HEK293 (cell line): ENCODE measurements at regions not wholly inside any gene's neighbourhood (a gene's known extent, or its start where the extent isn't known, plus 50 kb on each side); places are given as distances from the start of the nearest gene placed in this dataset.

Experiments
- CTCF ChIA-PET: fragments of 350-600 bp; formaldehyde crosslinking; extraction: SDS; loops from one replicate; lab custom pipeline; 2021; ENCODE audit warnings: antibody characterized with exemption; lab: Yijun Ruan, JAX
- POLR2A ChIA-PET: fragments of 300-600 bp; formaldehyde crosslinking; extraction: SDS; loops from one replicate; lab custom pipeline; 2020; ENCODE audit warnings: antibody characterized with exemption, inconsistent platforms; lab: Yijun Ruan, JAX
- H3K27ac ChIP-seq: fragments of 200-500 bp; sonication (Bioruptor generic); 2 replicates; pipeline ENCODE4 v1.5.1; 2014; ENCODE audit warnings: low read depth, low read length, control low read depth, inconsistent platforms; ENCODE audit errors: extremely low read depth
- H3K36me3 ChIP-seq, 2 experiments: fragments of 200-500 bp in 1 of 2; sonication (Bioruptor generic) in 1 of 2; 1 replicate in 1 of 2; 2 replicates in 1 of 2; pipeline ENCODE4 v1.5.1; 2014 to 2017; ENCODE audit warnings: inconsistent platforms in 2 of 2, low read length in 2 of 2; ENCODE audit not compliant: control insufficient read depth in 2 of 2, insufficient read depth in 1 of 2
- H3K4me1 ChIP-seq: fragments of 200-500 bp; sonication (Bioruptor generic); 2 replicates; pipeline ENCODE4 v1.5.1; 2014; ENCODE audit warnings: mild to moderate bottlenecking, low read length, inconsistent platforms; ENCODE audit not compliant: control insufficient read depth, insufficient read depth
- H3K4me3 ChIP-seq: 2 replicates; pipeline ENCODE4 v1.5.1; 2011; ENCODE audit warnings: low read depth, mild to moderate bottlenecking, control low read depth, low read length, moderate library complexity
- H3K9me3 ChIP-seq: fragments of 200-500 bp; sonication (Bioruptor generic); 2 replicates; pipeline ENCODE4 v1.5.1; 2014; ENCODE audit warnings: low read depth, low read length, inconsistent platforms; ENCODE audit not compliant: control insufficient read depth, insufficient read depth
- BCL6B ChIP-seq: fragments of 450-650 bp; formaldehyde crosslinking; IDR thresholded peaks from 2 replicates; pipeline ENCODE4 v1.5.1; 2017; ENCODE audit warnings: missing biosample characterization, missing genetic modification characterization
- GFI1B ChIP-seq: fragments of 450-650 bp; formaldehyde crosslinking; IDR thresholded peaks from 2 replicates; pipeline ENCODE4 v1.5.1; 2016; ENCODE audit warnings: missing biosample characterization, missing genetic modification characterization
- GLI2 ChIP-seq: fragments of 450-650 bp; formaldehyde crosslinking; IDR thresholded peaks from 2 replicates; pipeline ENCODE4; 2017; ENCODE audit warnings: missing biosample characterization, missing genetic modification characterization, low read depth, borderline replicate concordance
- HOXA7 ChIP-seq: sonication (generic); formaldehyde crosslinking; IDR thresholded peaks from 2 replicates; pipeline ENCODE4 v1.8.1; 2022; ENCODE audit warnings: missing genetic modification reagents, borderline replicate concordance
- KLF1 ChIP-seq: fragments of 450-650 bp; formaldehyde crosslinking; IDR thresholded peaks from 2 replicates; pipeline ENCODE4 v1.5.1; 2016; ENCODE audit warnings: missing biosample characterization, missing genetic modification characterization
- MZF1 ChIP-seq: fragments of 450-650 bp; formaldehyde crosslinking; IDR thresholded peaks from 2 replicates; pipeline ENCODE4 v1.5.1; 2017; ENCODE audit warnings: missing biosample characterization, missing genetic modification characterization, borderline replicate concordance
- SCRT1 ChIP-seq: fragments of 450-650 bp; formaldehyde crosslinking; IDR thresholded peaks from 2 replicates; pipeline ENCODE4 v1.5.1; 2016; ENCODE audit warnings: missing biosample characterization, missing genetic modification characterization, borderline replicate concordance
- SETDB1 ChIP-seq: IDR thresholded peaks from one replicate; pipeline ENCODE4 v1.6.1; 2017; ENCODE audit warnings: mild to moderate bottlenecking, low read length, moderate library complexity, mixed read lengths; ENCODE audit not compliant: insufficient read length
- SP7 ChIP-seq: fragments of 450-650 bp; formaldehyde crosslinking; IDR thresholded peaks from 2 replicates; pipeline ENCODE4 v1.5.1; 2016; ENCODE audit warnings: missing biosample characterization, missing genetic modification characterization
- ZFP37 ChIP-seq: fragments of 450-650 bp; formaldehyde crosslinking; IDR thresholded peaks from 2 replicates; pipeline ENCODE4 v1.5.1; 2016; ENCODE audit warnings: missing biosample characterization, missing genetic modification characterization
- ZNF202 ChIP-seq: fragments of 450-650 bp; formaldehyde crosslinking; IDR thresholded peaks from 2 replicates; pipeline ENCODE4 v1.5.1; 2016; ENCODE audit warnings: missing biosample characterization, missing genetic modification characterization, borderline replicate concordance
- ZNF248 ChIP-seq: fragments of 450-650 bp; formaldehyde crosslinking; IDR thresholded peaks from 2 replicates; pipeline ENCODE4 v1.5.1; 2017; ENCODE audit warnings: missing biosample characterization, missing genetic modification characterization
- ZNF274 ChIP-seq, 2 experiments: fragments of 200-500 bp in 1 of 2; fragments of 450-650 bp in 1 of 2; sonication (Bioruptor generic) in 1 of 2; formaldehyde crosslinking in 1 of 2; IDR thresholded peaks; 2 replicates each; pipeline versions ENCODE4 v1.5.1 to v1.6.1; 2014 to 2016; ENCODE audit warnings: borderline replicate concordance in 1 of 2, inconsistent platforms in 1 of 2, low read length in 1 of 2, missing biosample characterization in 1 of 2, missing genetic modification characterization in 1 of 2
- ZNF292 ChIP-seq: fragments of 450-650 bp; formaldehyde crosslinking; IDR thresholded peaks from 2 replicates; pipeline ENCODE4 v1.5.1; 2016; ENCODE audit warnings: low read depth, missing biosample characterization, missing genetic modification characterization, borderline replicate concordance
- ZNF548 ChIP-seq: fragments of 450-650 bp; formaldehyde crosslinking; IDR thresholded peaks from 2 replicates; pipeline ENCODE4 v1.5.1; 2016; ENCODE audit warnings: missing biosample characterization, missing genetic modification characterization
- ZNF571 ChIP-seq: fragments of 450-650 bp; formaldehyde crosslinking; IDR thresholded peaks from 2 replicates; pipeline ENCODE4 v1.5.0; 2017; ENCODE audit warnings: missing biosample characterization, missing genetic modification characterization
- ZNF629 ChIP-seq: fragments of 450-650 bp; formaldehyde crosslinking; IDR thresholded peaks from 2 replicates; pipeline ENCODE4 v1.5.1; 2017; ENCODE audit warnings: missing biosample characterization, missing genetic modification characterization
- ZNF830 ChIP-seq: fragments of 450-650 bp; IDR thresholded peaks from 2 replicates; pipeline ENCODE4 v1.5.0; 2018; ENCODE audit warnings: missing biosample characterization, missing genetic modification characterization, low read depth, mild to moderate bottlenecking, moderate library complexity
- TF ChIP-seq, protein P1 (sequence below): fragments of 450-650 bp; formaldehyde crosslinking; IDR thresholded peaks from 2 replicates; pipeline ENCODE4 v1.5.1; 2016; ENCODE audit warnings: missing biosample characterization, missing genetic modification characterization, borderline replicate concordance
- TF ChIP-seq, protein P2 (sequence below): fragments of 450-650 bp; formaldehyde crosslinking; IDR thresholded peaks from 2 replicates; pipeline ENCODE4; 2016; ENCODE audit warnings: missing biosample characterization, missing genetic modification characterization
- TF ChIP-seq, protein P3 (sequence below): fragments of 450-650 bp; formaldehyde crosslinking; IDR thresholded peaks from 2 replicates; pipeline ENCODE4 v1.5.1; 2017; ENCODE audit warnings: missing biosample characterization, missing genetic modification characterization

DNA sequence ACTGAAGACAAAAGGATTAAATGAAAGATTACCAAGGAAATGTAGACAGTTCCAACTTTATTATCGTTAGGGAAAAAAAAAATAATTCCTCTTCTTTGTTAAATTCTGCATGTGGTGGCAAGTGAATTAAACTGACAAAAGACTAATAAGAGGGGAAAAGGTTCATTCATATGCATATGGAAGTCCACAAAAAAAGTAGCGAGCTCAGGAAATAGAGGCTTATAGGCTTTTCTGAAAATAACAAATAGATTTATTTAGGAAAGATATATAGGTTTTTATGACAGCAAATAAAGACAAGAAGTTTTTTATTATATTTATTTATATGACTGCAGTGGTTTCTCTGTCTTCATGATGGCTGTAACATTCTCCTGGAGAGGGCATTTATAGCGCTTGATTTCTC is 246.0 kb downstream of the NAF1 start:
- H3K4me1 ChIP-seq, result no peaks in the 10 kb centered on the region
- no peaks in the 10 kb centered on the region for H3K9me3 ChIP-seq
- no peaks in the 10 kb centered on the region for H3K36me3 ChIP-seq
- TF ChIP-seq ZNF571 (tag by site-specific recombination) (no peak), ZNF274 (IDR thresholded peaks at IDR 0.05; ENCODE audit: low read length) (no peak), ZNF274 (tag by site-specific recombination; IDR thresholded peaks at IDR 0.05; ENCODE audit: borderline replicate concordance) (no peak), GFI1B (no peak), HOXA7 (no peak), ZNF548 (tag by site-specific recombination) (no peak), ZFP37 (tag by site-specific recombination) (no peak), ZNF248 (tag by site-specific recombination) (no peak), ZNF629 (no peak), GLI2 (tag by site-specific recombination) (no peak), SP7 (tag by site-specific recombination) (no peak), BCL6B (tag by site-specific recombination) (no peak), ZNF292 (no peak)
- TF ChIP-seq, protein P1, sequence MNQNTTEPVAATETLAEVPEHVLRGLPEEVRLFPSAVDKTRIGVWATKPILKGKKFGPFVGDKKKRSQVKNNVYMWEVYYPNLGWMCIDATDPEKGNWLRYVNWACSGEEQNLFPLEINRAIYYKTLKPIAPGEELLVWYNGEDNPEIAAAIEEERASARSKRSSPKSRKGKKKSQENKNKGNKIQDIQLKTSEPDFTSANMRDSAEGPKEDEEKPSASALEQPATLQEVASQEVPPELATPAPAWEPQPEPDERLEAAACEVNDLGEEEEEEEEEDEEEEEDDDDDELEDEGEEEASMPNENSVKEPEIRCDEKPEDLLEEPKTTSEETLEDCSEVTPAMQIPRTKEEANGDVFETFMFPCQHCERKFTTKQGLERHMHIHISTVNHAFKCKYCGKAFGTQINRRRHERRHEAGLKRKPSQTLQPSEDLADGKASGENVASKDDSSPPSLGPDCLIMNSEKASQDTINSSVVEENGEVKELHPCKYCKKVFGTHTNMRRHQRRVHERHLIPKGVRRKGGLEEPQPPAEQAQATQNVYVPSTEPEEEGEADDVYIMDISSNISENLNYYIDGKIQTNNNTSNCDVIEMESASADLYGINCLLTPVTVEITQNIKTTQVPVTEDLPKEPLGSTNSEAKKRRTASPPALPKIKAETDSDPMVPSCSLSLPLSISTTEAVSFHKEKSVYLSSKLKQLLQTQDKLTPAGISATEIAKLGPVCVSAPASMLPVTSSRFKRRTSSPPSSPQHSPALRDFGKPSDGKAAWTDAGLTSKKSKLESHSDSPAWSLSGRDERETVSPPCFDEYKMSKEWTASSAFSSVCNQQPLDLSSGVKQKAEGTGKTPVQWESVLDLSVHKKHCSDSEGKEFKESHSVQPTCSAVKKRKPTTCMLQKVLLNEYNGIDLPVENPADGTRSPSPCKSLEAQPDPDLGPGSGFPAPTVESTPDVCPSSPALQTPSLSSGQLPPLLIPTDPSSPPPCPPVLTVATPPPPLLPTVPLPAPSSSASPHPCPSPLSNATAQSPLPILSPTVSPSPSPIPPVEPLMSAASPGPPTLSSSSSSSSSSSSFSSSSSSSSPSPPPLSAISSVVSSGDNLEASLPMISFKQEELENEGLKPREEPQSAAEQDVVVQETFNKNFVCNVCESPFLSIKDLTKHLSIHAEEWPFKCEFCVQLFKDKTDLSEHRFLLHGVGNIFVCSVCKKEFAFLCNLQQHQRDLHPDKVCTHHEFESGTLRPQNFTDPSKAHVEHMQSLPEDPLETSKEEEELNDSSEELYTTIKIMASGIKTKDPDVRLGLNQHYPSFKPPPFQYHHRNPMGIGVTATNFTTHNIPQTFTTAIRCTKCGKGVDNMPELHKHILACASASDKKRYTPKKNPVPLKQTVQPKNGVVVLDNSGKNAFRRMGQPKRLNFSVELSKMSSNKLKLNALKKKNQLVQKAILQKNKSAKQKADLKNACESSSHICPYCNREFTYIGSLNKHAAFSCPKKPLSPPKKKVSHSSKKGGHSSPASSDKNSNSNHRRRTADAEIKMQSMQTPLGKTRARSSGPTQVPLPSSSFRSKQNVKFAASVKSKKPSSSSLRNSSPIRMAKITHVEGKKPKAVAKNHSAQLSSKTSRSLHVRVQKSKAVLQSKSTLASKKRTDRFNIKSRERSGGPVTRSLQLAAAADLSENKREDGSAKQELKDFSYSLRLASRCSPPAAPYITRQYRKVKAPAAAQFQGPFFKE (tag by site-specific recombination), result no peak
- TF ChIP-seq, protein P2, sequence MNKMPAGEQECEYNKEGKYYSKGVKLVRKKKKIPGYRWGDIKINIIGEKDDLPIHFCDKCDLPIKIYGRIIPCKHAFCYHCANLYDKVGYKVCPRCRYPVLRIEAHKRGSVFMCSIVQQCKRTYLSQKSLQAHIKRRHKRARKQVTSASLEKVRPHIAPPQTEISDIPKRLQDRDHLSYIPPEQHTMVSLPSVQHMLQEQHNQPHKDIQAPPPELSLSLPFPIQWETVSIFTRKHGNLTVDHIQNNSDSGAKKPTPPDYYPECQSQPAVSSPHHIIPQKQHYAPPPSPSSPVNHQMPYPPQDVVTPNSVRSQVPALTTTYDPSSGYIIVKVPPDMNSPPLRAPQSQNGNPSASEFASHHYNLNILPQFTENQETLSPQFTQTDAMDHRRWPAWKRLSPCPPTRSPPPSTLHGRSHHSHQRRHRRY (tag by site-specific recombination), result no peak
- H3K4me3 ChIP-seq, result no peak overlapping the region
- no peak overlapping the region for H3K27ac ChIP-seq
- ChIA-PET CTCF (interaction anchor here (0.6 kb wide), 1 partner anchor 412 kb away, joined by 5 read pairs; no protein-coding TSS in a partner anchor), POLR2A (no interaction called here)

DNA sequence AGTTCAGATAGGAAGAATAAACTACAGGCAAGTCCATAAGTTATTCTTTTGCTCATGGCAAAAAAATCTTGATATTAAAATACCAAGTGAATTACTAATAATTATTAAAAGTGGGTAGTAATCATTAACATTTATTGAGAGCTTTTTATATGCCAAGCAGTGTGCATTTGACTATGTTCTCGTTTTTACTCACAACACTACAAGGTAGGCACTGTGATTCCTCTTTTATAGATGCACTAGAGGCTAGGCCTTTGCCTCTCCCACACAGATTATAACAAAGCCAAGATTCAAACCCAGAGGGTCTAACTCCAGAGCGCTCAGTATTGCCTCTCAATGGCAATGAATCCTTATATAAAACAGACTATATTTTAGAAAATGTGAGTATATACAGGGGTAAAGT is 254.2 kb downstream of the NAF1 start:
- ChIA-PET POLR2A (no interaction called here), CTCF (no interaction called here)
- no peaks in the 10 kb centered on the region for H3K36me3 ChIP-seq
- no peak overlapping the region for H3K27ac ChIP-seq
- no peak overlapping the region for H3K4me3 ChIP-seq
- H3K4me1 ChIP-seq, result no peaks in the 10 kb centered on the region
- H3K9me3 ChIP-seq, result no peaks in the 10 kb centered on the region
- TF ChIP-seq SCRT1 (no peak), KLF1 (tag by site-specific recombination) (no peak), ZNF202 (tag by site-specific recombination) (no peak), ZNF830 (tag by site-specific recombination) (no peak), MZF1 (tag by site-specific recombination) (no peak), SETDB1 (no peak)
- TF ChIP-seq, protein P3, sequence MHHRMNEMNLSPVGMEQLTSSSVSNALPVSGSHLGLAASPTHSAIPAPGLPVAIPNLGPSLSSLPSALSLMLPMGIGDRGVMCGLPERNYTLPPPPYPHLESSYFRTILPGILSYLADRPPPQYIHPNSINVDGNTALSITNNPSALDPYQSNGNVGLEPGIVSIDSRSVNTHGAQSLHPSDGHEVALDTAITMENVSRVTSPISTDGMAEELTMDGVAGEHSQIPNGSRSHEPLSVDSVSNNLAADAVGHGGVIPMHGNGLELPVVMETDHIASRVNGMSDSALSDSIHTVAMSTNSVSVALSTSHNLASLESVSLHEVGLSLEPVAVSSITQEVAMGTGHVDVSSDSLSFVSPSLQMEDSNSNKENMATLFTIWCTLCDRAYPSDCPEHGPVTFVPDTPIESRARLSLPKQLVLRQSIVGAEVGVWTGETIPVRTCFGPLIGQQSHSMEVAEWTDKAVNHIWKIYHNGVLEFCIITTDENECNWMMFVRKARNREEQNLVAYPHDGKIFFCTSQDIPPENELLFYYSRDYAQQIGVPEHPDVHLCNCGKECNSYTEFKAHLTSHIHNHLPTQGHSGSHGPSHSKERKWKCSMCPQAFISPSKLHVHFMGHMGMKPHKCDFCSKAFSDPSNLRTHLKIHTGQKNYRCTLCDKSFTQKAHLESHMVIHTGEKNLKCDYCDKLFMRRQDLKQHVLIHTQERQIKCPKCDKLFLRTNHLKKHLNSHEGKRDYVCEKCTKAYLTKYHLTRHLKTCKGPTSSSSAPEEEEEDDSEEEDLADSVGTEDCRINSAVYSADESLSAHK (tag by site-specific recombination), result no peak
